GM18907 (cell line): ENCODE measurements at regions not wholly inside any gene's neighbourhood (a gene's known extent, or its start where the extent isn't known, plus 50 kb on each side); places are given as distances from the start of the nearest gene placed in this dataset.
"Not testable (repeated sequence)": the region's sequence is repeated elsewhere in the genome, so short reads cannot be mapped to it uniquely, and the experiment has no call there.

Experiments
- ATAC-seq: cut with Tn5 transposase; IDR thresholded peaks from one replicate; pipeline ENCODE4 v1.9.1; 2021; ENCODE audit warnings: mild to moderate bottlenecking, moderate library complexity; ENCODE audit not compliant: unreplicated experiment

DNA sequence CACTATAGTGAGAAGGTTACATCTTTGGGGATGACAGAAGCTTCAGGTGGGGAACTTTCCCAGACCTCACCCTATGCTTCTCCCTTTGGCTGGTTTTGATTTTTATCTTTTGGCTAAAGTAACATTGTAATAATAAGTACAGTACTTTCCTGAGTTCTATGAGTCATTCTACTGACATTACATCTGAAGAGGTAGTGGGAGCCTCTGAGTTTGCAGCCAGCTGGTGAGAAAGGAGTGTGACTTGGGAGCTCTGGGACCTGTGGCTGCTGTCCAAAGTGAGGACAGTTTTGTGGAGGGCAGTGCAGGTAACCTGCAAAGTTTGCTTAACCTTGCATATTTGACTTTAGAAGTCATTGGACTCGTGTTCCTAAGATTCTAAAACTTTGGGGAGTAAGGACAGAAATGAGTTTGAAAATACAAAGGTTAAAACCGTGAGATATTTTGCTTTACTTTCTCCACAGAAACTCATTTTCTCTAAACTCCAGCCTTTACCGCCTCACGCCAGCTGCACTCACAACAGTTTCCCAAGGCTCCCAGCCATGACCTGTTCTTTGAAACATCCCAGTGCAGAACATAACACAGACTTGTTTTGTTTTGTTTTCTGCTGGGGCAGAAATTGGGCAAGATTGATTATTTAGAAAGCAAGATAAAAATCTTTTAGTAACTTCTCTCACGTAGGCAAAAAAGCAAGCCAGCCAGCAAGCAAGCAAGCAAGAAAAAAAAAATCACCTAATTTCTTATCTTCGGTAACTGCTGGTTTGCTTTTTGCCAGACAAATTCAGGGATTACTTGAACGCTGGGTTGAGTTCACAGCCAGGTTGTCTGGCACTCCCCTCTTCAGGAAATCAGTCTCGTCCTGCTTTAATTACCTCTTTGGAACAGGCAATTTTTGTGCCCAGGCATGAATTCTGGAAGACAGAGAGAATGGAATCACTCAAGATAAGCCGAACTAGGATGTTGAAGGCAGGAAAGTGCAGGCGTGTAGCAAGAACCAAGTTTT is 478.3 kb upstream of the ISX start:
- ATAC-seq, result no peak

- no peak for ATAC-seq
Observed at GRCh38 chr22:34588871-34589545, 476.9 kb upstream of the ISX start.

GRCh38 chr22:34592123-34592740 is 473.7 kb upstream of the ISX start:
- no peak for ATAC-seq

- no peak for ATAC-seq
Observed at GRCh38 chr22:34599567-34599966, 466.4 kb upstream of the ISX start.

DNA sequence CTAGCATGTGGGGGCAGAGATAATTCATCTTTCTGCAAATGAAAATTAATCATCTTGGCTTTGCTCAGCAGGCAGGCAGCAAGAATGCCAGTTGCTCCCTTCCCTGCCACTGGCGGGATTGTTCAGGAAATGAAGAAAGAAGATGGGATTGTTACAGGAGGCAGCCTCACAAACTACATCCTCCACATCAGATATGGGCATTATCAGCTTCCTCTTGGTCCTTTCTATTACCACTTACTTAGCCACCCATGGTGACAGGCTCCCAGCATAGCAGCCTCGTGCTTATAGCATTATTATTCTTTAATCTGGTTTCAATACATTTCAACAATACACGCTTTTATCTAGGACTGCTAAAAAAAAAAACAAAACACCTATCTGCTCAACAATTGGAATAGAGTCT is 461.6 kb upstream of the ISX start:
- no peak for ATAC-seq

GRCh38 chr22:34608106-34608505 is 457.9 kb upstream of the ISX start:
- ATAC-seq, result no peak

DNA sequence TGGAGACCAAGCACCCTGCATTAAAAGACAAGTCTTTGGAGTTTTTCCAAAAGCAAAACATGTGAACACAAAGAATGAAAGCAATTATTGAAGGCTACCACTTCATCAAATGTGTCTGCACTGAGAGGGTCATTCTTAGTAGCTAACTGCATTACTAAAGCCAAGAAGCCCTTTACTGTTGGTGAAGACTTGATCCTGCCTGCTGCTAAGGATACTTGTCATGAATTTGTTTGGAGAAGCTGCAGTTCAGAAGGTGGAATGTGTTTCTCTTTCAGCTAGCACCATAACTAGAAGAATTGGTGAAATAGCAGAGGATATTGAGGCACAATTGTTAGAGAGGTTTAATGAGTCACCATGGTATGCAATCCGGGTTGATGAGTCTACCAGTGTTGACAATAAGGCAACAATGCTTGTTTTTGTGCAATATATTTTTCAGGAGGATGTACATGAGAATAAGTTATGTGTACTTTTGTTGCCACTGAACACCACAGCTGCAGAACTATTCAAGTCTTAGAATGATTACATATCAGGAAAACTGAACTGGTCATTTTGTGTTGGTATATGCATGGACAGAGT is 457.3 kb upstream of the ISX start:
- no peak for ATAC-seq

DNA sequence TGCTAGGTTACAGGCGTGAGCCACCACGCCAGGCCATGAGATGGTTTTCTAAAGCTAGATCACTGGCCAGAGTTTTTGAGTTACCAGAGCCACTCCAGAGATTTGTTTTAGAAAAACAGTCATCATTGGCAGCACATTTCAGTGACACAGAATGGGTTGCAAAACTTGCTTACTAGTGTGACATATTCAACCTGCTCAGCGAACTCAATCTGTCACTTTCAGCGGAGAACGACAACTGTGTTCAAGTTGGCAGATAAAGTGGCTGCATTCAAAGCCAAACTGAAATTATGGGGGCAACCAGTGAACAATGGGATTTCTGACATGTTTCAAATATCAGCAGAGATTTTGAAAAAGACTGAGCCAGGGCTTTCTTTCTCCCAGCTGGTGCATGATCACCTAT is 456.3 kb upstream of the ISX start:
- no peak for ATAC-seq

DNA sequence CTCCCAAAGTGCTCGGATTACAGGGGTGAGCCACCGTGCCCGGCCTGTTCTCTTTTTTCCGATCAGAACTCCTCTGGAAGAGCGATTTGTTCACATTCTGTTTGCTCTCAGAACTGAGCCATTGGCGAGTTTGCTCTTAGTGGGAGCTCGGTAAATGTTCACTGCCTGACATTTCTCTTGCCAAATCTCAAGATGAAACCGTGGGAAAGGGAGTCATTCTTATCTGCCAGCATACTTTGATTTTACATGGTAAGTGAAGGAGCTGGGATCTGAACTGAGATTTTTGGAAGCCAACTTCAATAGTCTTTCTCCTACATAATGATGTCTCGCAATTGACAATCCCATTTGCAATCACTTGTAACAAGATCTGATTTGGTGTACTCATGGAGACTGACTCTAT is 445.8 kb upstream of the ISX start:
- no peak for ATAC-seq

DNA sequence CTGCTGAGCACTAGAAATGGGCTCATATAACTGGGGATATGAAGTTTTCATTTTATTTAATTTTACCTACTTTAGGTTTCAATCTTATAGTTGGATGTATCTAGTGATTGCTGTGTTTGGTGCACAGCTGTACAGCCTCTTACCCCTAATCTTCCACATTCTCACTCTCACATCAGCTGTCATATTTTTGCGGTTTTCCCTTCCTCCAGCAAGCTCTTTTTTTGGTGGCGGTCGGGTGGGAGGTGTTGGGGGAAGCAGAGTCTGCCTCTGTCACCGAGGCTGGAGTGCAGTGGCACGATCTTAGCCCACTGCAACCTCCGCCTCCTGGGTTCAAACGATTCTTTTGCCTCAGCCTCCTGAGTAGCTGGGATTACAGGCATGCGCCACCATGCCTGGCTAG is 445.1 kb upstream of the ISX start:
- ATAC-seq, result no peak

- no peak for ATAC-seq
Observed at GRCh38 chr22:34622602-34623001, 443.4 kb upstream of the ISX start.

DNA sequence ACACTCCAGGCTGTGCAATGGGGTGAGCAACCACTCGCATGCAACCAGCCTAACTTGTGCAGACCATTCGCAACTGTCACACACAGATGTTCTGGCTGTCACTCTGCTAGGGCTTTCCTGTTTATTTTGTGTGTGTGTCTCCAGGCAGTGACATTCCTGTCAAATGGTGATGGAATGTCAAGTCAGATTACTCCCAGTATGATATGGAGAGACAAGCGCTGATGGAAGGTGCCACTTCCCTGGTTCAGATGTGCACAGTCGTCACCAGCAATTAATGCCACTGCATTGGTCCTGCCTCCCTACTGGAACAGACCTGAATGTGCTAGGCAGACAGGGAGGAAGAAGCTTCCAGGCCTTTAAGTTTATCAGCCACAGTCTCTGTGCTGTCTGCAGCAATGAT is 442.4 kb upstream of the ISX start:
- no peak for ATAC-seq

- not testable (repeated sequence) for ATAC-seq
Observed at GRCh38 chr22:34625892-34626291, 440.1 kb upstream of the ISX start.

DNA sequence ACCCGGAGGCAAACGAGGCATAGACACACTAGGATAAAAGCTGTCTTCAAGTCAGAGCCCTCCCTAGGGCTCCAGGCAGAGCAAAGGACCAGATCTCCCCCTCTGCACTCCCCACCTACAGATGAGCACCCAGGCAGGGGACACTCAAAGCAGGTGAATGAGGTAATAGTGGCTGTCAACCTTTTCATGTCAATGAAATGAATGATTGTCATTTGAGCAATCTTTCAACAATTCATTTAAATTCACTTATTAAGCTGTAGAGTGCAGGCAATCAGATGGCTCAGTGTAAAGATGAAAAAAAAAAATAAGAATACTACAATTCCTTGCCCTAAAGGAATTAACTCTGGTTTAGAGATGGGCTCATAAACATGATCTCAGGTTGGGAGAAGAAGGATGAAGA is 427.8 kb upstream of the ISX start:
- no peak for ATAC-seq

- no peak for ATAC-seq
Observed at GRCh38 chr22:34639911-34640310, 426.0 kb upstream of the ISX start.

DNA sequence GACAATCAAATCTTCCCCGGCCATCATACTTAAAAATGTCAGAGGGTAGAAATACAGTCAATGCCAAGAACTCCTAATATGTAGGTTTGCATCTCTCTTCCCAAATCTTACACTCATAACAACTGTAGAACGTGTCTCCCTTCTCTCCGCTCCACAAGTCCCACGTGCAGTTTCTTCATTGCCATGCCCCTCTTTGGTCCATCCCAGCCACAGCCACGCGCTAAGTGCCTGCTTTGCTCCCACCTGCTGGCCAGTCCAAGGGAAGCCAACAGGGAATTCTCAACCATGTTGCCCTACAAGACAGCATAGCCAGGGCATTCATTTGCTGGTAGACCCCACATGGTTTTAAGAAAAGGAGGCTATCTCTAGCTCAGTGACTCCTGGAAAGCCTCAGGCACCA is 420.6 kb upstream of the ISX start:
- no peak for ATAC-seq

- no peak for ATAC-seq
Observed at GRCh38 chr22:34669001-34669400, 397.0 kb upstream of the ISX start.

- not testable (repeated sequence) for ATAC-seq
Observed at GRCh38 chr22:34683031-34683430, 382.9 kb upstream of the ISX start.

DNA sequence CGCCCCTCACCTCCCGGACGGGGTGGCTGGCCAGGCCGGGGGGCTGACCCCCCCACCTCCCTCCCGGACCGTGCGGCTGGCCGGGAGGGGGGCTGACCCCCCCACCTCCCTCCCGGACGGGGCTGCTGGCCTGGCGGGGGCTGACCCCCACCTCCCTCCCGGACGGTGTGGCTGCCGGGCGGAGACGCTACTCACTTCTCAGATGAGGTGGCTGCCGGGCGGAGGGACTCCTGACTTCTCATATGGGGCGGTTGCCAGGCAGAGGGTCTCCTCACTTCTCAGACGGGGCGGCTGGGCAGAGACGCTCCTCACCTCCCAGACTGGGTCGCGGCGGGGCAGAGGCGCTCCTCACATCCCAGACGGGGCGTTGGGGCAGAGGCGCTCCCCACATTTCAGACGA is 381.7 kb upstream of the ISX start:
- not testable (repeated sequence) for ATAC-seq

DNA sequence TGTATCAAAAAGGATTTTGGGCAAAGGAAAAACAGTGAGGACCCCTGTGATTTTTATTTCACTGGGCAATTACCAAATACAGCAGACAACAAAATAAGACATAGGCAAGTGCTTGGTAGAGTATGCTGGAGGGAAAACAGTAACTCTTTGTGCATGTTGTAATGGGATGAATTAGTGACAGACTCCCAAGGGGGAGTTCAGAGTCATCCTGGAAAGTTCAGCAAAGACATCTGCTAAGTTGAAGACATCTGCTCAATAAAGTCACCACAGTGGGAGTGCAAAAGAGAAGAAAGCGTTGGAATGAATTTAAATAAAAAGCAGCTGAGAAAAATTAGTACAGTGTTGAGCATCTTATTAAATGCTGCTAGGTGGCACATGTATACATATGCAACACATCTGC is 378.8 kb upstream of the ISX start:
- ATAC-seq, result no peak

- ATAC-seq, result no peak
Observed at GRCh38 chr22:34688825-34689224, 377.1 kb upstream of the ISX start.
